ENCODE measurements at regions not wholly inside any gene's neighbourhood (a gene's known extent, or its start where the extent isn't known, plus 50 kb on each side); places are given as distances from the start of the nearest gene placed in this dataset.
A peak's percentile ranks its signal among the peaks of the same experiment; 100 is the strongest.

- DNase-seq (ENCODE audit: low read depth) = peak; percentile 85
Observed at GRCh38 chr18:22467760-22468553, 50.2 kb upstream of the CTAGE1 start.

DNA sequence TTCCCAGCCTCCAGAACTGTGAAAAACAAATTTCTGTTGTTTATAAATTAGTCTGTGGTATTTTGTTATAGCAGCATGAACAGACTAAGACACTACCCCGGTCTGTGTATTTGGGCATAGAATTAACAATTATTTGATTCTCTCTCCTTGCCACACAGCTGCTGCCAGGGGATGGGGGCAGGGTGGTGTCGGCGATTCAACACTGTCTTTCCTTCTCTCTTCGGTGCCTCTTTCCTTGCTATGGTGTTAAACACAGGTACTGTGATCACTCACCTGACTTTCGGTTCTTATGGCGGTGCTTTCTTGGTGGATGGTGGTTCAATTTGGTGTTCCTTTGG is 50.8 kb upstream of the CTAGE1 start:
- no peak for DNase-seq (ENCODE audit: low read depth)

- no peak for DNase-seq (ENCODE audit: low read depth)
Observed at GRCh38 chr18:22469061-22469734, 51.5 kb upstream of the CTAGE1 start.

GRCh38 chr18:22469926-22470247 is 52.2 kb upstream of the CTAGE1 start:
- DNase-seq (ENCODE audit: low read depth) = no peak

DNA sequence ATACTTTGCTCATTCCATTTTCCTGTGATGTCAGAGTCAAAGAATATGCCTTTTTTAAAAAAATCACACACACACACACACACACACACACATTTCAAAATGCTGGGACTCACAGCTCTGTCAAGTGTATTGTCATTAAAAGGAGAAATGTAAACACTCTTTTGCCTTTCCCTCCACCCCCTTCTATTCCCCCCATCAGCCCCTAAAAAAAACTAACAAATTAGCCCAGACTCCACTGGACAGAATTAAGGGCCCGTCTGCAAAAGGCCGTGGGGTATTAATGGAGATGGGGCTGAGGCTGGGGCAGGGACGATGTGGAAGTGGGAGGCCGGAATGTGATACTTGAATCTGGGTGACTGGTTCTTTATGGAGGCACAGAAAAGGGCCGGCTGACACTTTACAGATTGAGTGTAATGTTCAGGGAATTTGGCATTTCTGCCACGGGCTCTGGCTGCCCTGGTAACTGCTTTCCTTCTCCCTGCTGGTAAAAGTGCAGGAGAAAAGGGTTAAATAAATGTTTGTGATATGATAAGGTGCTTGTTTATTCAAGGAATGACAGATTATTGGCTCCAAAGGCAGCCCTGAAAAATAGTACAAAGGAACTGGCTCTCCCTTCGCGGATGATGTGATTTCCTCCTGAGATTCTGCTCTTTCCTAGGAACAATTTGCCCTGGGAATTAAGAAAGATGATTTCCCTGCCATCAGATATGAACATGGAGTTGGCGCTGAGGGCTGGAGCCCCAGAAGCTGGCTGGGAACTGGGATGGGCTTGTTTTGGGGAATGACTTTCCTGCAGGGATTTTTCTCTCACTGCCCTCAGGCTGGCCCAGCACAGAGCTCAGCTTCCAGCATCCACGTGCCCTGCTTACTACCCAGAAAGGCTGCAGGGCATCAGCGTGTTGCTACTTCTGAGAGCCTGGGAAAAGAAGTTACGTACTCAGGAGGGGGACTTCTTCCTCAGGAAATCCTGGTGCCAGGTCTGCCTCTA is 52.8 kb upstream of the CTAGE1 start:
- DNase-seq (ENCODE audit: low read depth) = no peak

- peak; percentile 24 for DNase-seq (ENCODE audit: low read depth)
Observed at GRCh38 chr18:22471546-22472131, 53.9 kb upstream of the CTAGE1 start.

DNA sequence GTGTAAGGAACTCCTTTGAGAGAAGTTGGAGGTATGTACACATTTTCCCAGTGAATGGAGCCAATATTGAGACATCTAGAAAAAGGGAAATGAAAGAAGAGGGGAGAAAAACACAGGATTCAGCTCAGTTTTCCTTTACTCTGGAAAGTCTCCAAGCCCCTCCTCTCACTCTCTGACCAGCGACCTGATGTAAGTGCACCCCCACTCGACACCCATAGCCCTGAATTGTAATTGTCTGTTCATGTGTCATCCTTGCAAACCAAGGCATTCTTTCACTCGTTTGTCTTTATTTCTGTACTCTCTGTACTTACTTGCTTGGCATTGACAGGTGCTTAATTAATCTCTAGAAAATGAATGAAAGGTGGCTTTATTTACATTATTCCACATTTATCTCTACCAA is 55.7 kb upstream of the CTAGE1 start:
- no peak for DNase-seq (ENCODE audit: low read depth)

- no peak for DNase-seq (ENCODE audit: low read depth)
Observed at GRCh38 chr18:22475426-22476100, 57.8 kb upstream of the CTAGE1 start.

DNA sequence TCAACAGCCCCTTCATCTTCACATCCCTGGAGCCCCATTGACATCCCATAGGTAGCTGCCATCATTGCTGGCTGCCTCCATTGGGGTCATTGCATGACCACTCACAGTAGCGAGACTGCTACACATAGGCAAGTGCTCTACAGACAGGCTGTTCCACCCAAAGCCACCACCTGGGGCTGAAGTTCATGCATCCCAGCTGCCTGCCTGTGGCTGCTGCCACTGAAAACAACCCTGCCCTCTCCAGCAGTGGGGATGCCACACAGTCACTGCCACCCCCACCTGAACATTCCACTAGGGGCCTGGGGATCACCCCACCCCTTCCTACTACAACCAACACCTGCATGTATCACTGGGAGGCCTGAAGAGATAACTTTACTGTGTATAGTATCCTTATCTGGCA is 59.5 kb upstream of the CTAGE1 start:
- no peak for DNase-seq (ENCODE audit: low read depth)

GRCh38 chr18:22482948-22483347 is 65.2 kb upstream of the CTAGE1 start:
- no peak for DNase-seq (ENCODE audit: low read depth)

DNA sequence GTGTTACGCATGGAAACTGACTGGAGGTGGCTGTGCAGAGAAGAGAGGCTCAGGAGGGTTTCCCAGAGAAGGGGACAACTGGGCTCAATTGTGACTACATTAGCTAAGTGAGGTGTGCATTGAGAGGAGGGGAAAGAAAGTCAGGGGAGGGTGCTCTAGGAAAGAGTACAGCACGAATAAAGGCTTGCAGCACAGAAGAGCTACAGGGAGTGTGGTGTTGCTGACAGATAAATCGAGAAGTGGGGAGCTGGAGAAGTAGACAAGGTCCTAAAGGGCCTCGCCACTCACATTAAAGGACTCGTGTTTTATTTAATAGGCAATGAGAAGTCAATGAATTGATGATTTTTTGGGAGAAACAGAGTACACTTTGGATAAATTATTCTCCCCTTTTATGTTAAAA is 65.7 kb upstream of the CTAGE1 start:
- DNase-seq (ENCODE audit: low read depth) = no peak

- DNase-seq (ENCODE audit: low read depth) = no peak
Observed at GRCh38 chr18:22484471-22484870, 66.8 kb upstream of the CTAGE1 start.

- DNase-seq (ENCODE audit: low read depth) = no peak
Observed at GRCh38 chr18:22485808-22486244, 68.1 kb upstream of the CTAGE1 start.

DNA sequence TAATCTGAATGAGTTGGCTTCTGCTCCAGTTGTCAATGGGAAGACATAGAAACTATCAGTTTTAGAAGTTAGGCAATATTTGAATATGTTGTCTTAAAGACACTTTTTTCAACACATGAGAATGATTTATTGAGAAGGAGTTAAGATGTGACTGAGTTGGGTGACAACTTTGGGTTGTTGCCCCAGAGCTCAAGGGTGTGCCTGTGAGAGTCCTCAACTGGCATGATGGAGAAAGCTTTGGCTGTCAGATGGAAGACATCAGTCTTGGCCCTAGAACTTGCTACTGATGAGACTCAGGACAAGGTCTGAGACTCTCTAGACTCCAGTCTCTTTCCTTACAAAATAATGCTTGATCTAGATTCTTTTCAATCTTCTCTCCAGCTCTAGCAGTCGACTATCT is 69.0 kb upstream of the CTAGE1 start:
- no peak for DNase-seq (ENCODE audit: low read depth)

DNA sequence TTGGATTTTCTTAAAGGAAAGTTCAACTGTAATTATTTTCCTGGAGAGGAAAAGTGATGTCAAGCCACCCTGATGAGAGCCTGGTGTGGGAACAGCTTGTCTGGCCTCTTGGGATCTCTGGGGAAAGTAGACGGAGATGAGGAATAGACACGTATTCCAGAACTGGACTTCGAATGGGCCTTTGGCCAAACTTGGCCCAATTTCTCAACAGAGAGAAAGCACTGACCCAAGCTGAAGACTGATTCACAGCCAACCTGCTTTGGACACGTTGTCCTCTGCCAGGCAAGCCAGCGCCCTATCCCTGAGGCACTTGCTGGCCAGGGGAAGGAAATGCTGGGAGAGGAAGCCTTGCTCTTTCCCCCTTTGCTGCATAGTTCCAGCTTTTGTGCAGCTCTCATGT is 70.8 kb upstream of the CTAGE1 start:
- DNase-seq (ENCODE audit: low read depth) = no peak

DNA sequence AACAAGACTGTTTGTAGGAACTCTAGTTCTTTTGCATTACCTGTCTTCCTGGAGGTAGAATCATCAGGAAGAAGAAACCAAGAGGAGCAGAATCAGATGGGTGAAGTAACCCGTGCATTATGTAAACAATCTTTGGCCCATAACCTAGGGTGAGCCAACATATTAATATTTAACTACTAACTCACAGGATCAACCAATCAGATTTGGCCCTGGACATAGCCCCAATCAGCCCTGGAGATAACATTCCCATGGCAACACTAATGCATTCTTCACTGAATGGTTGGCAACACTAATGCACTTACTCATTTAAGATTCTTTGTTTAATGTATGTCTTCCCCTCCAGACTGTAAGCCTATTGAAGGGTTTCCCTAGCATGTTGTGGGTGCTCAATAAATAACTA is 72.0 kb upstream of the CTAGE1 start:
- DNase-seq (ENCODE audit: low read depth) = no peak

DNA sequence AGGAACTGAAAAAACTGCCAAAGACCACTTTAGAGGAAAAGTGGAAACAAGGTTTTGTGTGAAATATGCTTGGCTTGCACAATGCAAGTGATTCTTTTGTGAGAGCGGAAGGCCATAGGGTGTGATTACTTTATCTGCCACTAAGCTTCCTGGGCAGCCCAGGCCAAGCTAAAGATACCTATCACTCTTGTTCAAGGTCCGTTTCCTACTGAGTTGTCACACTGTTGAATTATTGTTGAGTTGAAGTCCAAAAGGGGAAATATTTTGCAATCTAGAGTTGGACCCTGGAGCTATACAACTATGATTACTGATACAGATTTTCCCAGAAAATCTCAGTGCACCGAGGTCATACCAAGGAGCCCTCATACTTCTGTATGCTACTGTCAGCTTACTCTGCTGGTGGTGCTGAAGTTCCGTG is 72.7 kb upstream of the CTAGE1 start:
- DNase-seq (ENCODE audit: low read depth) = no peak

GRCh38 chr18:22493255-22493654 is 75.5 kb upstream of the CTAGE1 start:
- DNase-seq (ENCODE audit: low read depth) = no peak

DNA sequence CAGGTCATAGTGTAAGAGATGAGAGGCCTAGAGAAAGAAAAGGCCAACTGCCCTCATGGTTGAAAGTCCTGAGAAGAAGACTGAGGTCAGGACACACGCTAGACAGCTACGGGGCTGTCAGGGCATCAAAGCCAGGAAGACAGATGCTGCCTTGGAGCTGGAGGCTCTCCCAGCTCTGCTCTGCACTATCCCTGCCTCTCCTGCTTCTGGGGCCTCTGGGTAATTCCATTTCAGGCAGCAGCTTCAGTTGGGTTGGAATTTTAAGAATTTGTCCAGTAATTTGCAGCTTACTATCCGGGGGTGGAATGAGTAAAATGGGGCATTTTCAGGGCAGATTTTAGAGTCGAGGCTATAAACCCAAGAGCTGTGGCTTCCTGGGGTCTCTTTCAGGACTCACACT is 76.2 kb upstream of the CTAGE1 start:
- peak; percentile 62 for DNase-seq (ENCODE audit: low read depth)

GRCh38 chr18:22494771-22495170 is 77.1 kb upstream of the CTAGE1 start:
- DNase-seq (ENCODE audit: low read depth) = peak; percentile 58

DNA sequence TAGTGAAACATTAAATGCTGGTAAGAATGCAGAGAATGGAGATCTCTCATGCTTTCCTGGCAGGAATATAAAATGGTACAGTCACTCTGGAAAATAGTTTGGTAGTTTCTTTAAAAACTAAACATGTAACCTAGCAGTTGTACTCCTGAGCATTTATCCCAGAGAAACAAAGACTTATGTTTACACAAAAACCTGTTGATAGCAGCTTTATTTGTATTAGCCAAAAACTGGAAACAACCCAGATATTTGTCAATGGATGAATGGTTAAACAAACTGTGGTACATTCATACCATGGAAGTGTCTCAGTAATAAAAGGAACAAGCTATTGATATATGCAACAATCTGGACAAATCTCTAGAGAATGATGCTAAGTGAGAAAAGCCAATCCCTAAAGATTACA is 81.7 kb upstream of the CTAGE1 start:
- no peak for DNase-seq (ENCODE audit: low read depth)

- peak; percentile 90 for DNase-seq (ENCODE audit: low read depth)
Observed at GRCh38 chr18:22503803-22504202, 86.1 kb upstream of the CTAGE1 start.
